ENCODE measurements at regions not wholly inside any gene's neighbourhood (a gene's known extent, or its start where the extent isn't known, plus 50 kb on each side); places are given as distances from the start of the nearest gene placed in this dataset.

DNA sequence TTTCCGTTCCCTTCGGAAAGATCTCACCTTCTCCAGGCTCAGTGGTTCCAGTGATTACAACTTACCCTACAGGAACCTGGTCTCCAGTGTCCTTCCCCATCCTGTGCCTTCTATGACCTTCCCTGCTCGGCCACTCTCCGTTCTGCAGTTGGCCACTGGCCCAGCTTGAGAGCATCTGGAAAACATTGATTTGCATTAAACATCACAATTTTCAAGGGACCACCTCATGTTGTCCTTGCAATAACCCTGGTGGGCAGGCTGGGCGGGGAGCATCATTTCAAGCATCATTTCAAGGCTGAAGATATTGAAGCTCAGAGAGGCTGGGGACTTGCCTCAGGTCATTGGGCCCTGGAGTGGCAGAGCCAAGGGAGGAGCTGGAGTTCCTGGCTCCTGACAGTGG, 177.4 kb downstream of the SEC61B start:
- DNase-seq (ENCODE audit: low read depth): no peak

DNA sequence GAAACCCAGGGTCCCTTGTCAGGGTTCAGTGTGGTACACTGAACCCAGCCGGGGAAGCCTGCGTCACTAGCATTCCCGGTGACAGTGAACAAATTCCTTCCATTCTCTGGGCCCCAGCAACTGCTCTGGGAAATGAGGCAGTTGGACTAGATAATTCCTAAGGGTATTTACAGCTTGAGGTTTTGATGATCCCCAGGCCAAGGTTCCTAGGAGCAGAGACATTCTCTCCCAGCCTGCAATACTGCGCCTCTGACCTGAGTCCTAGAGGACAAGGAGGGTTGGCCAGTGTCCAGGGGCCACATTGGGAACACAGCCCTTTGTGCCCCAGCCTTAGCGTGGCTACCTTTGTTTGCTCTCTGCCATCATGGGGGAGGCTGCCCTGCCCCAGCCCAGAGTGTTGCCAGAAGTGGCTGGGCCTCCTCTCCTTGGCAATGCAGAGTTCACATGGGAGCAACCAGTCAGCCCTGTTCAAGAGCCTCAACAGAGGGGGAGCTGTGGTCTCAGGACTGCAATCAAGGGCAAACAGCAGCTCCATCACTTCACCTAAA, 178.2 kb downstream of the SEC61B start:
- DNase-seq (ENCODE audit: low read depth): no peak

GRCh38 chr9:99401680-99402504, 179.8 kb downstream of the SEC61B start:
- DNase-seq (ENCODE audit: low read depth): no peak

DNA sequence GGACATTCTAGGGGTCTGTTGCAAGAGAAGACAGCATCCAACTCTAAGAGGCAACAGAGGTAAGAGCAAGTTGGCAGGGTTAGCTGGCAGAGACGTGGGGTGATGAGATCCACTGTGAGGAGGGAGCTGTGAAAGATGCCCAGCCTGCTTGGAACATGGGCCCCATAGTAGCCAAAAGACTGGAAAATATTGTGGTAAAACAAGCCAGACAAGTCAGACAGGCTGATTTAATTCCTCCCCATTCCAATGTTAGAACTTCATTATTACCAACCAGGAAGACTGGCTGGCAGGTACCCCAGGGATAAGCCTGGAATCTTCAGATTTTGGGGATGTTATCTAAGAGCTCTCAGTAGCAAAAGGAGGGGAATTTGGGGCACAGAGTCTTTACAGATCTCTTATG, 181.3 kb downstream of the SEC61B start:
- DNase-seq (ENCODE audit: low read depth): no peak

GRCh38 chr9:99405359-99405758, 183.3 kb downstream of the SEC61B start:
- DNase-seq (ENCODE audit: low read depth): no peak

- no peak for DNase-seq (ENCODE audit: low read depth)
These were observed 184.9 kb downstream of the SEC61B start for GRCh38 chr9:99406939-99407338.

DNA sequence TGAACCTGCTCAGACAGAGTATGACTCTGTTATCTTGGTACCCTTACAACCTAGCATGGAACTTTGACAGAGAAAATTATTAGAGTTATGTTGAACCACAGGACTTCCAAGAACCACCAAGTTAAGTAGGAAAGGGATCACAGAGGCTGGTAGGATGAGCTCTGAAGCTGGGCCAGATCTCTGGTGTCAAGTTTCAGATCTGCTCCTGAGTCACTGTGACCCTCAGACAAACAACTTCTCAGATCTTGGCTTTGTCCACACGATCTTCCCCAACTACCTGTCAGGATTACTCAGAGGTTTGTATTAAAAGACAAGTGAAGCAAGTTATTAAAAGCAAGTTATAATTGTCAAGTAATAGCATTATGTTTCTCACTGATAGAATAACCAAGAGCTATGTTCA, 189.0 kb downstream of the SEC61B start:
- DNase-seq (ENCODE audit: low read depth): no peak

- DNase-seq (ENCODE audit: low read depth): no peak
These were observed 189.5 kb downstream of the SEC61B start for GRCh38 chr9:99411479-99412115.

- DNase-seq (ENCODE audit: low read depth): no peak
These were observed 190.5 kb downstream of the SEC61B start for GRCh38 chr9:99412606-99413005.

DNA sequence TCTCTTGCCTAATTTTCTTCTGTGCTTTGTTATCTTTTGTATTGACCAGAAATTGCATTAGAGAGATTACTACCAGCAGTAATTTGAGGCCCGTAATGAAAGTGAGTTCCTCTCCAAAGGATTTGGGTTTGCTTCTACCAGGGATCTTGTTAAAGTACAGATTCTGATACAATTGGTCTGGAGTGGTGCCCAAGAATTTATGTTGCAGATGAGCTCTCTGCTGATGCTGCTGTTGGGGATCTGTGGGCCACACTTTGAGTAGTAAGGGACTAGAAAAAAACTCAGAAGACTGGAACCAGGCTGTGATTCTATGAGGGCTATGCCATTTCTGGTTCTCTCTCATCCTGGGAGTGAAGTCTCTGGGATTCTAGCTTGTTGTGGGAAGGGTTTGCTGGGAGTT, 192.2 kb downstream of the SEC61B start:
- no peak for DNase-seq (ENCODE audit: low read depth)

DNA sequence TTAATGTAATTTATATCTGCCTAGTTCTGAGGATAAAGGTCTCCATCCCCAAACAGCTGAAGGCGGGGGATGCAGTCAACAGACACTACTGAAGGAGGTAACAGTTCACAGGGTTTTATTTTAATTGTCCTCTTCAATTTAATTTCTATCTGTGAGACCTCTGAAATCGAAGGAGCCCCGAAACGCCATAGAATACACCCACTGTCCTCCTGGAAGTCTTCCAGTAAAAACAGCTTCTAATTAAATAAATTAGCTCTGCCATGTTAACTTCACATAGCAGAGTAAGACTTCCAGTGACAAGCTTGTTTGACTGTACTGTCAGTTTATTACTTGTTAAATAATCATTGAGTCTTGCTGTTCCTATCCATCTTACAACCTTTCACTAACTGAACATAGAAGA, 193.5 kb downstream of the SEC61B start:
- no peak for DNase-seq (ENCODE audit: low read depth)

GRCh38 chr9:99416007-99416406, 193.9 kb downstream of the SEC61B start:
- DNase-seq (ENCODE audit: low read depth): no peak

DNA sequence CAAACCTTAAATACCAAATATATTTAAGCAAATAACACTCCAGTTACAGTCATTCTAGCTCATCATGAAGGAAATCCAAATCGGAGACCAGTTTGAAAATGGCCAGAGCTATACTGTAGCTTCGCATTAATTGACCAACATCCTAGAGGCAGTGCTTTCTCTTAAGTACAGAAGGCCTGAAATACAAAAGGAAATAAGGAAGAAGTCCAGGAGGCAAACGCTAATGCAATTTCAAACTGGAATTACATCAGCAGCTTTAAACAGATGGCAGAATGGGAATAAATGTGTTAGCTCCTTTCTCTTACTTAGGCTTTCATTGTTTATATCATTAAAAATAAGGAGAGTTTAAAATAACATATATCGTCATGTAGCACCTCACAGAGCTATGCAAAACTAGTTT, 197.0 kb downstream of the SEC61B start:
- no peak for DNase-seq (ENCODE audit: low read depth)

DNA sequence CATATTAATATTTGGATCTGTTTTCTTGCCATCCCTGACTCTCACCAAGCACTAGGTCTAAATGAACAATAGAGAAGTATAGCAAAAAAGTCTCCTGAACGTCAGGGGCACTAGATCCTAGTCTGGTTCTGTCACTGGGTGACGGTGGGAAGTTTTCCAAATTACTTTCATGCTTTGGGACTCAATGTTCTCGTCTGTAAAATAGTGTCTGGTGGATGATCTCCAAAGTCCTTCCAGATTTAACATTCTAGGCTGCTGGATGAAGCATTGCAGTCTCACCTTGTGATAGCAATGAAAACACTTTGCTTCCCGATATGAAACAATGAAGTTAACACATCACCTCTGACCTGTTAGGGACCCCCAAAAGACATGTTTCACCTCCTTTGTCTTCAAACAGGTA, 199.3 kb downstream of the SEC61B start:
- DNase-seq (ENCODE audit: low read depth): no peak

DNA sequence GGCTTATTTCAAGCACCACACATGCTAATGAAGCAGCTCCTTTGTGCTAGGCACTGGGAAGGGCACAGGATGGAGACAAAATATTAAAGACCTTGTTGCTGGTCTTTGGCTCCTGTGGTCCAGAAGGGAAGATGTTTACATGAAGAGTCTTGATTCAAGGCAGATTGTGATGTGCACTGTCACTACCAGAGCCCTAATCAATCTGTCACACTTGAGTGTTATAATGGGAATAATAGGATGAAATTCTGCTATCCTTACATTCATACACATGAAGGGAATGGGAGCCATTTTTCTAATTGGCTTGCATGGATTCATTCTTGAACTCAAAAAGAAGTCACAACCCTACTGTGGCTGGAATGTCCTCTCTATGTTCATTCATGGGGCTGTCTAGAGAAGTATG, 203.0 kb downstream of the SEC61B start:
- no peak for DNase-seq (ENCODE audit: low read depth)

GRCh38 chr9:99425923-99426842, 204.1 kb downstream of the SEC61B start:
- no peak for DNase-seq (ENCODE audit: low read depth)

GRCh38 chr9:99427260-99427659, 205.2 kb downstream of the SEC61B start:
- DNase-seq (ENCODE audit: low read depth): no peak

DNA sequence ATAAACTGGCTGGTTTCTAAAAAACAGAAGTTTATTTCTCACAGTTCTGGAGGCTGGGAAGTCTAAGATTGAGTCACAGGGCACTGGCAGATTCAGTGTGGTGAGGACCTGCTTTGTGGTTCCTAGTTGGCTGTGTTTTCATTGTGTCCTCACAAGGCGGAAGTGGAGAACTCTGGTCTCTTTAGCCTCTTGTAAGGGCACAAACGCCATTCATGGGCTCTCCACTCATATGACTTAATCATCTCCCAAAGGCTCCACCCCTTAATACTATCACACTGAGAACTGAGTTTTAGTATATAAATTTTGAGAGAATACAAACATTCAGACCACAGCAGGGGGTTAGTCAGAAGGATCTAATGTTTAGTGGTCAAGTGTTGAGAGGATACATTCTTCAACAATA, 208.2 kb downstream of the SEC61B start:
- no peak for DNase-seq (ENCODE audit: low read depth)

DNA sequence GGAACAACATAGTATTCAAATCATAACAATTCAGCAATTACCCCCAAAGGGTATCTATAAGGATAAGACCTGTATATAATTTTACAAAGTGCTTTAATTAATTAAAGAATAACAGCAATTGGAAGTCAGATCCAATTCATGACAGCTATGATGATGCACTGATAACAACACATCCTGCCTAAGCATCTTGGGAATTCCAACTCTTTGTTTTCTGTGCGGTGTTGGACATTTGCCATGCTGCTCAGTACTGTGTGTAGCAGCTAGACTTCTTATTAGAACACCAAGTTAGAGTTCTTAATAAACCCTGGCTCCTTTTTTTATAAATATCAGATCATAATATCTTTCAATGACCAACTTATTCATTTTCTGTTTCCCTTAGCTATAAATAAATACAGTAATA, 209.0 kb downstream of the SEC61B start:
- no peak for DNase-seq (ENCODE audit: low read depth)

- DNase-seq (ENCODE audit: low read depth): no peak
These were observed 210.0 kb downstream of the SEC61B start for GRCh38 chr9:99432075-99432474.

- DNase-seq (ENCODE audit: low read depth): no peak
These were observed 211.0 kb downstream of the SEC61B start for GRCh38 chr9:99433095-99433494.

DNA sequence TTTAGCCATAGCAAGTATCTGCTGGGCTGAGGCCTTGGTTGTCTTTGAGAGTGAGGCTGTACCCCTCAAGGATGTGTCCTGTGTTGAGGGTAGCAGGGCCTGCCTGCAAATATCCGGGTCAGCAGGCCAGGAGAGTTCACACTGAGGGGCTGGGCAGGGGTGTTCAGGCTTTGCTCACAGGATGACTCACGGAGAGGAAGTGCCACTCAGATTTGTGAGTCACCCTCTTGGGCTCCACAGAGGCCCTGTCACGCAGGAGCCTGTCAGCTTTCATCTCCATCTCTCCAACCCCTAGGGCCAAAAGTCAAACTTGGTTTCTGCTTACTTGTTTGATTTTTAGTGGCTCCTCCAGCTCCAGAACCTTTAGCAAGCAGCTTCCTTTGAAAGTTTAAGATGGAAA, 211.5 kb downstream of the SEC61B start:
- DNase-seq (ENCODE audit: low read depth): peak; percentile 65

Measured in HS-5 (cell line).